Neural crest cell (in vitro differentiated cells): ENCODE measurements at regions not wholly inside any gene's neighbourhood (a gene's known extent, or its start where the extent isn't known, plus 50 kb on each side); places are given as distances from the start of the nearest gene placed in this dataset.

ENCODE experiments used
- DNase-seq: peaks from one replicate; pipeline ENCODE4 v3.0.0; 2021; ENCODE audit warnings: low read depth, mixed read lengths, low spot score
- H3K27ac Mint-ChIP-seq: one replicate; pipeline ENCODE4 v1.8.0; 2021; ENCODE audit warnings: mild to moderate bottlenecking, mixed read lengths; ENCODE audit not compliant: unreplicated experiment
- H3K27me3 Mint-ChIP-seq: 2 replicates; pipeline ENCODE4 v1.8.0; 2021; ENCODE audit warnings: low read depth, mild to moderate bottlenecking, mixed read lengths
- H3K36me3 Mint-ChIP-seq: 2 replicates; pipeline ENCODE4 v1.8.0; 2021; ENCODE audit warnings: low read depth, mild to moderate bottlenecking, mixed read lengths
- H3K4me1 Mint-ChIP-seq: 2 replicates; pipeline ENCODE4 v1.8.0; 2021; ENCODE audit warnings: mixed read lengths
- H3K4me3 Mint-ChIP-seq: one replicate; pipeline ENCODE4 v1.8.0; 2021; ENCODE audit warnings: mild to moderate bottlenecking, mixed read lengths
- H3K9me3 Mint-ChIP-seq: 2 replicates; pipeline ENCODE4 v1.8.0; 2021; ENCODE audit warnings: mixed read lengths
- CTCF ChIP-seq: fragments of 200-600 bp; sonication (generic); conservative IDR thresholded peaks from 2 replicates; pipeline ENCODE4 v1.5.0; 2021; ENCODE audit warnings: antibody characterized with exemption, mild to moderate bottlenecking

GRCh38 chr2:13240789-13241487 is 524.2 kb downstream of the TRIB2 start:
- H3K27ac Mint-ChIP-seq: no peak overlapping the region
- H3K27me3 Mint-ChIP-seq: no peaks in the 10 kb centered on the region
- no peak for DNase-seq
- no peaks in the 10 kb centered on the region for H3K4me1 Mint-ChIP-seq
- TF ChIP-seq CTCF: no peak
- no peak overlapping the region for H3K4me3 Mint-ChIP-seq
- no peaks in the 10 kb centered on the region for H3K36me3 Mint-ChIP-seq
- H3K9me3 Mint-ChIP-seq: peaks cover 5% of the 10 kb centered on the region

- H3K27me3 Mint-ChIP-seq: peaks cover 31% of the 10 kb centered on the region
- TF ChIP-seq CTCF: no peak
- no peak overlapping the region for H3K27ac Mint-ChIP-seq
- H3K4me1 Mint-ChIP-seq: no peaks in the 10 kb centered on the region
- DNase-seq: no peak
- no peaks in the 10 kb centered on the region for H3K9me3 Mint-ChIP-seq
- H3K36me3 Mint-ChIP-seq: no peaks in the 10 kb centered on the region
- H3K4me3 Mint-ChIP-seq: no peak overlapping the region
Measured at GRCh38 chr2:13252615-13253014, 535.9 kb downstream of the TRIB2 start.

GRCh38 chr2:13255485-13255884 is 538.7 kb downstream of the TRIB2 start:
- Mint-ChIP-seq H3K27ac (no peak overlapping the region), H3K4me3 (no peak overlapping the region), H3K4me1 (no peaks in the 10 kb centered on the region), H3K36me3 (no peaks in the 10 kb centered on the region), H3K9me3 (no peaks in the 10 kb centered on the region), H3K27me3 (peaks cover 35% of the 10 kb centered on the region)
- no peak for DNase-seq
- no peak for TF ChIP-seq CTCF

- Mint-ChIP-seq H3K27ac (no peak overlapping the region), H3K36me3 (no peaks in the 10 kb centered on the region), H3K4me3 (no peak overlapping the region), H3K9me3 (peaks cover 3% of the 10 kb centered on the region), H3K4me1 (no peaks in the 10 kb centered on the region), H3K27me3 (peaks cover 35% of the 10 kb centered on the region)
- no peak for TF ChIP-seq CTCF
- DNase-seq: peak; percentile 12
Measured at GRCh38 chr2:13260402-13260801, 543.7 kb downstream of the TRIB2 start.

GRCh38 chr2:13266166-13266565 is 549.4 kb downstream of the TRIB2 start:
- H3K27ac Mint-ChIP-seq: no peak overlapping the region
- no peak for TF ChIP-seq CTCF
- no peak overlapping the region for H3K4me3 Mint-ChIP-seq
- H3K4me1 Mint-ChIP-seq: no peaks in the 10 kb centered on the region
- no peaks in the 10 kb centered on the region for H3K36me3 Mint-ChIP-seq
- H3K9me3 Mint-ChIP-seq: peaks cover 3% of the 10 kb centered on the region
- peaks cover 16% of the 10 kb centered on the region for H3K27me3 Mint-ChIP-seq
- no peak for DNase-seq
